ENCODE measurements at regions not wholly inside any gene's neighbourhood (a gene's known extent, or its start where the extent isn't known, plus 50 kb on each side); places are given as distances from the start of the nearest gene placed in this dataset.
A peak's percentile ranks its signal among the peaks of the same experiment; 100 is the strongest.
"Not testable (repeated sequence)": the region's sequence is repeated elsewhere in the genome, so short reads cannot be mapped to it uniquely, and the experiment has no call there.

- H3K4me1 ChIP-seq (ENCODE audit: control insufficient read depth in 1 of 2, insufficient read depth in 2 of 2, low read length in 2 of 2); ATAC-seq; H3K9me3 ChIP-seq (ENCODE audit: control insufficient read depth in 1 of 2, insufficient read depth in 1 of 2, low read depth in 1 of 2, low read length in 2 of 2); DNase-seq (ENCODE audit: low read depth, low spot score); CTCF ChIA-PET; intact Hi-C loops (cut with micrococcal nuclease); H3K27me3 ChIP-seq (ENCODE audit: insufficient read depth, low read length); H3K9me2 ChIP-seq (ENCODE audit: insufficient read depth); BruUV-seq (replicated peaks); H2AFZ ChIP-seq (ENCODE audit: low read depth, low read length, poor library complexity, severe bottlenecking); POLR2A ChIA-PET; RAD21 ChIA-PET (ENCODE audit: low non-redundant PET in 1 of 2, low total read pairs in 2 of 2, uncharacterized antibody in 2 of 2, unreplicated experiment in 2 of 2); H3K4me2 ChIP-seq (ENCODE audit: low read length); H3K36me3 ChIP-seq (ENCODE audit: control insufficient read depth in 1 of 2, insufficient read depth in 2 of 2, low read length in 2 of 2); H4K20me1 ChIP-seq (ENCODE audit: insufficient read depth); H3K4me3 ChIP-seq (replicated peaks in 1 of 2; ENCODE audit: low read depth in 1 of 2, low read length in 2 of 2); H3K27ac ChIP-seq (ENCODE audit: low read depth, low read length); H3K79me2 ChIP-seq (ENCODE audit: insufficient read depth, low read length); H3K9ac ChIP-seq (ENCODE audit: low read length): not testable (repeated sequence)
These were observed 405.8 kb upstream of the ANKRD20A1 start for GRCh38 chr9:67452941-67453340.

DNA sequence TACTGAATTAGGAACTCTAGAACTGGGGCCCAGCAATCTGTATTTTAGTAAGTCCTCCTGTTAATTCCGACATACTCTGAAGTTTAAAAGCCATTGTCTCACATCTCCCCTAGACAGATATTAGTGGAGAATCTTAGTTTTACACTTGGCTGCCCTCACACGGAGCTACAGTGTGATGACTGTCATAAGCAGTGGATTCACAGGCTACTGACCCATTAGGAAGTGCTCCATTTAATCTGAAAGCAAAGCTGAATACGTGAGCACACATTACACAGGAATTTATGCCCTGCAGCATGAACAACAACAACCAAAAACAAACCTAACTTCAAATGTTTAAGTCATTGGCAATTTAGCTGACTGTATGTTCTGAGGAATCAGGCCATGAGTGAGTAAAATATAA, 416.4 kb upstream of the ANKRD20A1 start:
- H3K9me2 ChIP-seq (ENCODE audit: insufficient read depth); H4K20me1 ChIP-seq (ENCODE audit: insufficient read depth); H3K27me3 ChIP-seq (ENCODE audit: insufficient read depth, low read length); H3K9me3 ChIP-seq (ENCODE audit: control insufficient read depth in 1 of 2, insufficient read depth in 1 of 2, low read depth in 1 of 2, low read length in 2 of 2); CTCF ChIA-PET; H2AFZ ChIP-seq (ENCODE audit: low read depth, low read length, poor library complexity, severe bottlenecking); H3K4me3 ChIP-seq (replicated peaks in 1 of 2; ENCODE audit: low read depth in 1 of 2, low read length in 2 of 2); H3K36me3 ChIP-seq (ENCODE audit: control insufficient read depth in 1 of 2, insufficient read depth in 2 of 2, low read length in 2 of 2); H3K4me1 ChIP-seq (ENCODE audit: control insufficient read depth in 1 of 2, insufficient read depth in 2 of 2, low read length in 2 of 2); H3K9ac ChIP-seq (ENCODE audit: low read length); H3K27ac ChIP-seq (ENCODE audit: low read depth, low read length); intact Hi-C loops (cut with micrococcal nuclease); BruUV-seq (replicated peaks); H3K4me2 ChIP-seq (ENCODE audit: low read length); H3K79me2 ChIP-seq (ENCODE audit: insufficient read depth, low read length); RAD21 ChIA-PET (ENCODE audit: low non-redundant PET in 1 of 2, low total read pairs in 2 of 2, uncharacterized antibody in 2 of 2, unreplicated experiment in 2 of 2); ATAC-seq; POLR2A ChIA-PET; DNase-seq (ENCODE audit: low read depth, low spot score): not testable (repeated sequence)

- intact Hi-C loops (cut with micrococcal nuclease); H3K4me3 ChIP-seq (replicated peaks in 1 of 2; ENCODE audit: low read depth in 1 of 2, low read length in 2 of 2); DNase-seq (ENCODE audit: low read depth, low spot score); RAD21 ChIA-PET (ENCODE audit: low non-redundant PET in 1 of 2, low total read pairs in 2 of 2, uncharacterized antibody in 2 of 2, unreplicated experiment in 2 of 2); H3K9me2 ChIP-seq (ENCODE audit: insufficient read depth); H3K4me2 ChIP-seq (ENCODE audit: low read length); BruUV-seq (replicated peaks); H3K4me1 ChIP-seq (ENCODE audit: control insufficient read depth in 1 of 2, insufficient read depth in 2 of 2, low read length in 2 of 2); ATAC-seq; H4K20me1 ChIP-seq (ENCODE audit: insufficient read depth); H3K27me3 ChIP-seq (ENCODE audit: insufficient read depth, low read length); POLR2A ChIA-PET; H3K9me3 ChIP-seq (ENCODE audit: control insufficient read depth in 1 of 2, insufficient read depth in 1 of 2, low read depth in 1 of 2, low read length in 2 of 2); CTCF ChIA-PET; H3K9ac ChIP-seq (ENCODE audit: low read length); H3K27ac ChIP-seq (ENCODE audit: low read depth, low read length); H3K79me2 ChIP-seq (ENCODE audit: insufficient read depth, low read length); H3K36me3 ChIP-seq (ENCODE audit: control insufficient read depth in 1 of 2, insufficient read depth in 2 of 2, low read length in 2 of 2); H2AFZ ChIP-seq (ENCODE audit: low read depth, low read length, poor library complexity, severe bottlenecking): not testable (repeated sequence)
These were observed 421.7 kb upstream of the ANKRD20A1 start for GRCh38 chr9:67437011-67437410.

- H3K4me2 ChIP-seq (ENCODE audit: low read length); H3K36me3 ChIP-seq (ENCODE audit: control insufficient read depth in 1 of 2, insufficient read depth in 2 of 2, low read length in 2 of 2); DNase-seq (ENCODE audit: low read depth, low spot score); H2AFZ ChIP-seq (ENCODE audit: low read depth, low read length, poor library complexity, severe bottlenecking); H3K27ac ChIP-seq (ENCODE audit: low read depth, low read length); H3K9ac ChIP-seq (ENCODE audit: low read length); H3K4me1 ChIP-seq (ENCODE audit: control insufficient read depth in 1 of 2, insufficient read depth in 2 of 2, low read length in 2 of 2); H3K27me3 ChIP-seq (ENCODE audit: insufficient read depth, low read length); RAD21 ChIA-PET (ENCODE audit: low non-redundant PET in 1 of 2, low total read pairs in 2 of 2, uncharacterized antibody in 2 of 2, unreplicated experiment in 2 of 2); H3K9me3 ChIP-seq (ENCODE audit: control insufficient read depth in 1 of 2, insufficient read depth in 1 of 2, low read depth in 1 of 2, low read length in 2 of 2); intact Hi-C loops (cut with micrococcal nuclease); H3K79me2 ChIP-seq (ENCODE audit: insufficient read depth, low read length); POLR2A ChIA-PET; ATAC-seq; H3K4me3 ChIP-seq (replicated peaks in 1 of 2; ENCODE audit: low read depth in 1 of 2, low read length in 2 of 2); H3K9me2 ChIP-seq (ENCODE audit: insufficient read depth); CTCF ChIA-PET; BruUV-seq (replicated peaks); H4K20me1 ChIP-seq (ENCODE audit: insufficient read depth): not testable (repeated sequence)
These were observed 432.5 kb upstream of the SPATA31A3 start for GRCh38 chr9:67424881-67425280.

DNA sequence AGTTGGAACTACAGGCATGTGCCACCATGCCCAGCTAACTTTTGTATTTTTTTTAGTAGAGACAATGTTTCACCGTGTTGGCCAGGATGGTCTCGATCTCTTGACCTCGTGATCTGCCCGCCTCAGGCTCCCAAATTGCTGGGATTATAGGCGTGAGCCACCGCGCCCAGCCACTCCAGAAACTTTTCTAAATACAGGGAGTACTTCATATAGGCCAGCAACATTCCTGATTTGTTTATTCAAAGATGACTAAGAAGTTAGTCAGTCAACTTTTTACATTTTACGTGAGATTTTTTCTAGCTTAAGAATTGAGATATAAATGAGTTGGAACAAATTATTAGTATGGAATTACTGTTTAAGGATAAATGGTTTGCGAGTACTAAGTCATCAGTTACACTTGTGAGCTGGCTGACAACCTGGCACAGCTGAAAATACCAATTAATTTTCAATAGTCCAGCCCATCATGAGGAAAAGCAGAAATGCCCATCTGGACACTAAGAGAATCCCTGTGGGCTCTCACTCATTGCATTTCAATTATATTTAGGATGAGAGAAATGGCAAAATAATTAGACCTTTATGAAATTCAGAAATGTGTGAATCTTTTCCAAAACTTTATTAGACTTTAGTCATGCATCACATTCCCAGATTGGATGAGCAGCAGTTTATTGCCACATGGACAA, 430.8 kb upstream of the SPATA31A3 start:
- H4K20me1 ChIP-seq (ENCODE audit: insufficient read depth); H3K4me1 ChIP-seq (ENCODE audit: control insufficient read depth in 1 of 2, insufficient read depth in 2 of 2, low read length in 2 of 2); H3K79me2 ChIP-seq (ENCODE audit: insufficient read depth, low read length); DNase-seq (ENCODE audit: low read depth, low spot score); H3K9me2 ChIP-seq (ENCODE audit: insufficient read depth); H3K36me3 ChIP-seq (ENCODE audit: control insufficient read depth in 1 of 2, insufficient read depth in 2 of 2, low read length in 2 of 2); H2AFZ ChIP-seq (ENCODE audit: low read depth, low read length, poor library complexity, severe bottlenecking); POLR2A ChIA-PET; H3K9me3 ChIP-seq (ENCODE audit: control insufficient read depth in 1 of 2, insufficient read depth in 1 of 2, low read depth in 1 of 2, low read length in 2 of 2); intact Hi-C loops (cut with micrococcal nuclease); H3K4me2 ChIP-seq (ENCODE audit: low read length); H3K27me3 ChIP-seq (ENCODE audit: insufficient read depth, low read length); H3K9ac ChIP-seq (ENCODE audit: low read length); RAD21 ChIA-PET (ENCODE audit: low non-redundant PET in 1 of 2, low total read pairs in 2 of 2, uncharacterized antibody in 2 of 2, unreplicated experiment in 2 of 2); CTCF ChIA-PET; H3K27ac ChIP-seq (ENCODE audit: low read depth, low read length); BruUV-seq (replicated peaks); H3K4me3 ChIP-seq (replicated peaks in 1 of 2; ENCODE audit: low read depth in 1 of 2, low read length in 2 of 2): not testable (repeated sequence)
- peak; percentile 78 for ATAC-seq

Data from HCT116 (cell line).